Activated naive CD8-positive, alpha-beta T cell (primary cell): ENCODE measurements at regions not wholly inside any gene's neighbourhood (a gene's known extent, or its start where the extent isn't known, plus 50 kb on each side); places are given as distances from the start of the nearest gene placed in this dataset.

Experiments
- H3K27ac Mint-ChIP-seq: one replicate; pipeline ENCODE4 v1.8.0; 2021; ENCODE audit warnings: mixed read lengths
- H3K27me3 Mint-ChIP-seq: one replicate; pipeline ENCODE4 v1.8.0; 2021; ENCODE audit warnings: mixed read lengths
- H3K36me3 Mint-ChIP-seq: one replicate; pipeline ENCODE4 v1.8.0; 2021; ENCODE audit warnings: mixed read lengths
- H3K4me1 Mint-ChIP-seq: one replicate; pipeline ENCODE4 v1.8.0; 2021; ENCODE audit warnings: low read depth, mixed read lengths
- H3K4me3 Mint-ChIP-seq: one replicate; pipeline ENCODE4 v1.8.0; 2021; ENCODE audit warnings: mild to moderate bottlenecking, mixed read lengths
- H3K9me3 Mint-ChIP-seq: one replicate; pipeline ENCODE4 v1.8.0; 2021; ENCODE audit warnings: low read depth, mixed read lengths

DNA sequence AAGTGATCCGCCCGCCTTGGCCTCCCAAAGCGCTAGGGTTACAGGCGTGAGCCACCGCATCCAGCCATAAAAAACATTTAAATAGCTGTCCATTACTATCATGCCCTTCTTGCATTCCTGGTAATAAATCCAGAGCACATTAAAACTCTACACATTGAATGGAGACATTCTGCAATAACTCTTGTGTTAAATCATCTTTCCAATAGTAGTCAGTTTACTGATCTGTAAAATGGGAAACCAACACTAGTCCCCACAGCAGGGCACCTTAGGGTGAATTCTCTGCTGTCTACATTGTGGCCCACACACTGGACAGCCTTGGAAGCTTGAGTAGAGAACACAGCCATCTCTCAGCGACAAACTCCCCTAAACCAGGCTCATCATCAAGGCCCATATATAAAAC is 85.5 kb upstream of the NUDT4 start:
- Mint-ChIP-seq H3K9me3 (no peaks in the 10 kb centered on the region), H3K27ac (no peak overlapping the region), H3K36me3 (peaks cover 2% of the 10 kb centered on the region), H3K27me3 (no peaks in the 10 kb centered on the region), H3K4me1 (peaks cover 7% of the 10 kb centered on the region), H3K4me3 (no peak overlapping the region)

DNA sequence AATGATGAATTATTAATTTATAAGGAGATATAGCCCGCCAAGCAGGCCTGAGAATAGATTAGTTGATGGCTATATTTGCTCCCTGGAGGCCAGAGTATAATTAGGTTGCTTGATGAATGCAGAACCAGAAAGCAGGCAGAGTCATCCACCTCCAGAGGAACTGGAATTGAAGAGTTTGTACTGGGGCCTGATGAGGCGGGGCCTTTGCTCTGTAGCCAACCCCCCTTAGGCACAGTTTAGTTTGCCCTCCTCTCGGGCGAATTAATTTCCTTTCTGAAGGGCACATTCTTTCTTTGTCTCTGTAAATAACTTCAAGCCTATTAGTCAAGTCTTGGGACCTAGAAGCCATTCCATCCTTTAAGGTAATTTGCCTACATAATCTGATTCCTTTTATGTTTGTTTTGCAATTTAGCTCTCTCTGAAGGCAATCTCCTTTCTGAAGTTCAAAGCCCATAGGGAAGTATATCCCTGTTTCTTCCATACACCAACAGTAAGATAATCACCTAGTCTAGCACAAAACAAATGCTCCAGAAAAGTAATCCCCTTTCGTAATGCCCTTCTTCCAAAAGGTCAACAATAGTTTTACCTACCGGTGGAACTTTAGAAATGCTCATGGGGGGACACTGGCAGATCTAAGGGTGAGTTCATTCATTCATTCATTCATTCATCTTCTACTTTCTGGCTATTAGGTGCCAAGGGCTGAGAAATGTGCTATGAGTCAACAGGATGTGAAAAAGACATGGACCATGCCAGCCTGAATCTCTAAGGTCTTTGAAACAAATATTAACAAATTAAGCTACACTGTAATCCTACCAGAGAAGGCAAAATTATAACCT is 84.8 kb upstream of the NUDT4 start:
- Mint-ChIP-seq H3K9me3 (no peaks in the 10 kb centered on the region), H3K4me3 (no peak overlapping the region), H3K4me1 (peaks cover 8% of the 10 kb centered on the region), H3K36me3 (peaks cover 2% of the 10 kb centered on the region), H3K27me3 (no peaks in the 10 kb centered on the region), H3K27ac (no peak overlapping the region)

DNA sequence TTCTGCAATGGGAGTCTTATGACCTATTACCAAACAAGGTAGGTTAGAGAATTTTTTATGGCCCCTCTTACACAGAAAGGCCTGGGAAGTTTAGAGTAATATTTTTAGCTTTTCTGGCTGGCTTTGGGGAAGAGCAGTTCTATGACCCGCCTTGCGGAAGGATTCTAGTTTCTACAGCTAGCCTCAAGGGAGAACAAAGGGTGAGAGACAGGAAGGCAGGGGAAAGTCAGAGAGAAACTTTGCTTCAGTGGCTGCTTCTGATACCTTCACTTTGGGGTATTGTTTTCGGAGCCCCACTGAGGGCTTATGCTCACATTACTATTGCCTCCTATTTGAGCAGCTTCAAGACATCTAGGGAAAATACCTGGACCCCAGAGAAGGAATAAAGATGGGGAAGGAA is 80.7 kb upstream of the NUDT4 start:
- Mint-ChIP-seq H3K4me1 (peaks cover 8% of the 10 kb centered on the region), H3K9me3 (no peaks in the 10 kb centered on the region), H3K36me3 (peaks cover 2% of the 10 kb centered on the region), H3K4me3 (no peak overlapping the region), H3K27ac (no peak overlapping the region), H3K27me3 (no peaks in the 10 kb centered on the region)

DNA sequence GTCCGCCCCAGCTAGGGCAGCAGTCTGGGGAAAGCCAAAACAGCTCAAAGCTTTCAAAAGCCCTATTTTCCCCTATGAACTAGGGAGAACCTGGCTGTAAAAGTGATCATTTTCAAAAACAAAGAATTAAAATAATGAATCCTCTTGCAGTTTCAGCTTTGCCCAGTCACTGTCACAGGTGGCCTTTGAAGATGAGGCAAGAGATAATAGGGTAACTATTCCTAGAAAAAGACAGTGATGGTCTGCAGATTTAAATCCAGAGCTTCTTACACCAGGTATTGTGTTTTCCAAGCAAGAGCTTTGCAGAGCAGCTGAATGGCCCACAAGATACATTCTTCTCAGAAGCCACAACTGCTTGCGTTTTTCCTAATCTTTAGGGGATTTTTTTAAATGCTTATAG is 80.2 kb upstream of the NUDT4 start:
- no peaks in the 10 kb centered on the region for H3K9me3 Mint-ChIP-seq
- no peaks in the 10 kb centered on the region for H3K27me3 Mint-ChIP-seq
- no peak overlapping the region for H3K4me3 Mint-ChIP-seq
- H3K27ac Mint-ChIP-seq, result no peak overlapping the region
- peaks cover 8% of the 10 kb centered on the region for H3K4me1 Mint-ChIP-seq
- peaks cover 2% of the 10 kb centered on the region for H3K36me3 Mint-ChIP-seq

DNA sequence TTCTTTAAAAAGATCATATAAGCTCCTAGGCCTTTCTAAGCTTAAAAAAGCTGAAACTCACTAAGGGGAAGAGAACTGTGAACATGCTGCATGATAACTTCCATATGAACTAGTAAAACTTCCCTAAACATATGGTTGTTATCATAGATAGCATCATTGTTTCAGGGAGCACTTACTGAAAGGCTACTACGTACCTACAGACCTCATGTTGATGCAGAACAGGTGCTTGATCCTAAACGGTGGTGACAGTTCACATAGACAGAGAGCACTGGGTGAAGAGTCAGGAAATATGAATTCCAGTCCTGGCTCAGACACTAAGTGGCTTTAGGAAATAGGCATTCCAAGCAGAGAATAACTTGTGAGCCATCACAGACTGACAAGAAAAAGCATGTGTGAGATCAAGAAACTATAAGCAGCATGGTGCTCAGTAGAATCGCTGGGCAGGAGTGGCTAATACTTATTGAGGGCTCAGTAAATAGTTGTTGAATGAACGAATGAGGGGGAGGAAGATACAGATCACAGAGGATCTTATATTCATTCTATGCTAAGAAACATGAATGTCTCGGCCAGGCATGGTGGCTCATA is 78.4 kb upstream of the NUDT4 start:
- peaks cover 8% of the 10 kb centered on the region for H3K4me1 Mint-ChIP-seq
- no peaks in the 10 kb centered on the region for H3K9me3 Mint-ChIP-seq
- H3K4me3 Mint-ChIP-seq, result no peak overlapping the region
- peaks cover 2% of the 10 kb centered on the region for H3K36me3 Mint-ChIP-seq
- H3K27ac Mint-ChIP-seq, result no peak overlapping the region
- H3K27me3 Mint-ChIP-seq, result no peaks in the 10 kb centered on the region

DNA sequence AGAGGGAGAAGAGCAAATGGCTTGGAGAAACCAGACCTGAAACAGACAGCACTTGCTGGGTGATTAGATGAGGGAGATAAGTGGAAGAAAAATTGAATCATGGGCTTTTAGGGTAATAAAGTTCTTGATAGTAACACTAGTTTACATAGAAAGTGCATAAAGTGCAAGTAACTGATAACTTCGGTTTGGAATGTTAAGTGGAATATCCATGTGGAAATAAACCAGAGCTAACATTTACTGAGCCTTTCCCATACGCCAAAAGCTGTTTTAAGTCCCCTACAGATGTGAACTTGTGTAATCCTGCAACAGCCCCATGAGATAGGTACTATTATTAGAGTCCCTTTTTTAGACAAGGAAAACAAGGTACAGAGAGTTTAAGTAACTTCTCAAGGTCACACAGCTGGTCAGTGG is 77.1 kb upstream of the NUDT4 start:
- Mint-ChIP-seq H3K36me3 (no peaks in the 10 kb centered on the region), H3K27ac (no peak overlapping the region), H3K9me3 (no peaks in the 10 kb centered on the region), H3K4me1 (peaks cover 8% of the 10 kb centered on the region), H3K4me3 (no peak overlapping the region), H3K27me3 (no peaks in the 10 kb centered on the region)

DNA sequence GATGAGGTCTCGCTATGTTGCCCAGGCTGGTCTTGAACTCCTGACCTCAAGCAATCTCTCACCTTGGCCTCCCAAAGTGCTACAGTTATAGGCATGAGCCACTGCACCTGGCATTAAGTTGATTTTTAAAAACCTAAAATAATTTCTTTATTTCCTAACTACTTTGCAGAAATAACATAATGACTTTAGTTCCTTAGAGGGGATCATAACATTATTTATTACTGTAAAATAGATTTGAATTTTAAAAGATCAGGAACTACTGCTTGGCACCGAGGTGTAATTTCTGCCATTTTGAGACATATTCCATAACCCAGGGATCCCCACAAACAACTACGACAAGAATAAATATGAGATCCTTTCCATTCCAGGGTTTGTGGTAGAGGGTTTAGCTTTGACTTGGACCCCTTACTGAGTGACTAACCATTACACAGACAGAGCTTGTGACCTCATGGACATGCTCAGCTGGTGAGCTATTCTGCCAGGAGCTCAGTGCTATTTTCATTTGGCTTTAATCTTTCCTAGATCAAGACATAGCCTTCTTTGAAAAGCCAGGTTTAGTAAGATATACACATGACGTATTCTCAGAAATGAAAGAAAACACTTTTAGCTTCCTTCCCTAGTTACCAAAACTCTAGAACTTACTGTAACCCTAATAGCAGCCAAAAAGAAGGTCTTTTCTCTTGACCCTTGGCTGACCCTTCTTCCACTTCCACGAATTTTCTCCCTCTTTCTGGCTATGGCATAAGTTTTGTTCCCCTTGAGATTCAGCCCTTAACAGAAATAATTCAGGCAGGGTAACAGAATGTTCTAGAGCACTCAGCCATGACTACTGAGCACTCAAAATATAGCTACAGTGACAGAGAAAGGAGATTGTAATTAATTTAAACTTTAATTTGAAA is 75.1 kb upstream of the NUDT4 start:
- Mint-ChIP-seq H3K27ac (no peak overlapping the region), H3K36me3 (peaks cover 6% of the 10 kb centered on the region), H3K4me1 (no peaks in the 10 kb centered on the region), H3K9me3 (peaks cover 8% of the 10 kb centered on the region), H3K4me3 (no peak overlapping the region), H3K27me3 (no peaks in the 10 kb centered on the region)

DNA sequence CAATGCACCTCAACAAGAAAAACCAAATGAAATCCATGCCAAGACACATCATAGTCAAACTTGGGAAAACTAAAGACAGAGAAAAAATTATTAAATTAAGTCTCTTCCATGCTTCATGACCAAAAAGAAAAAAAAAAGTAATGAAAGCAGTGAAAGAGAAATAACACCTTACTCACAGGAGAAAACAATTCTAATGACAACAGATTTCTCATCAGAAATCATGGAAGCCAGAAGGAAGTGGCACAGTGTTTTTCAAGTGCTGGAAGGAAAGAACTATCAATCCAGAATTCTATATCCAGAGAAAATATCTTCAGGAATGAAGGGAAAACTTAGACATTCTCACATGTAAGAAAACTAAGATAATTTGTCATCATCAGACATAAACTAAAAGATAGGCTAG is 71.1 kb upstream of the NUDT4 start:
- Mint-ChIP-seq H3K27ac (no peak overlapping the region), H3K4me3 (no peak overlapping the region), H3K27me3 (no peaks in the 10 kb centered on the region)

DNA sequence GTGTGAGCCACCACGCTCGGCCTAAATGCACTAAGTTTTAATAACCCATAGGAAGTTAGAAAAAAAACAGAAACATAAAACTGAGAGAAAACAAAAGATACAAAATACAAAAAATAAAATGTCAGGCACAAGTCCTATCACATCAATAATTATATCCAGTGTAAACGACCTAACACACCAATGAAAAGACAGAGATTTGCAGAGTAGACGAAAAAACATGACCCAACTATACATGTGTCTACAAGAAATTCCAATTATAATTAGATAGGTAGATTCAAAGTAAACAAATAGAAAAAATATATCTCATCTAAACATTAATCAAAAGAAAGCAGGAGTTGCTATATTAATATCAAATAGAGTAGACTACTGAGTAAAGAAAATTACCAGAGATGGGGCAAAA is 69.4 kb upstream of the NUDT4 start:
- Mint-ChIP-seq H3K9me3 (peaks cover 8% of the 10 kb centered on the region), H3K27ac (no peak overlapping the region), H3K36me3 (peaks cover 6% of the 10 kb centered on the region), H3K4me3 (no peak overlapping the region), H3K4me1 (no peaks in the 10 kb centered on the region), H3K27me3 (no peaks in the 10 kb centered on the region)

More for the DNA sequence above, 71.1 kb upstream of the NUDT4 start:
- peaks cover 6% of the 10 kb centered on the region for H3K36me3 Mint-ChIP-seq
- peaks cover 8% of the 10 kb centered on the region for H3K9me3 Mint-ChIP-seq
- no peaks in the 10 kb centered on the region for H3K4me1 Mint-ChIP-seq

DNA sequence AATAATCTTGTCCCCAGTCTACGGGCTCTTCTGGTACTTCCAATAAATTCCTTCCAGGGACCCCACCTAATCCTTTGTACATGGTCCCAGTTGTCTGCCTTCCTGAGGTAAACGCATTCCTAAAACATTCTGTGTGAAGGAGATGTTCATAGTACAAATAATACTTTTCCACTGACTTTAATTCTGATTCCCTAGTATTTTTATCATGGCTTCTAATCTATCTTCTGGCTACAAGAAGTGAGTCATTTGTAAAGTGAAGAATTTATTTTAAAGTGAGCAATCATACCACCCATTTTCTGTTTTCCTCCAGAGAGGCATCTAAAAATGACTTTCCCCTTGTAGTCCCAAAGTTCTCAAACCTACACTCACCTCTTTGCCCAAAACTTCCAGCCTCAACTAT is 65.9 kb upstream of the NUDT4 start:
- Mint-ChIP-seq H3K4me1 (peaks cover 4% of the 10 kb centered on the region), H3K36me3 (no peaks in the 10 kb centered on the region), H3K27me3 (no peaks in the 10 kb centered on the region), H3K4me3 (no peak overlapping the region), H3K27ac (no peak overlapping the region), H3K9me3 (no peaks in the 10 kb centered on the region)

DNA sequence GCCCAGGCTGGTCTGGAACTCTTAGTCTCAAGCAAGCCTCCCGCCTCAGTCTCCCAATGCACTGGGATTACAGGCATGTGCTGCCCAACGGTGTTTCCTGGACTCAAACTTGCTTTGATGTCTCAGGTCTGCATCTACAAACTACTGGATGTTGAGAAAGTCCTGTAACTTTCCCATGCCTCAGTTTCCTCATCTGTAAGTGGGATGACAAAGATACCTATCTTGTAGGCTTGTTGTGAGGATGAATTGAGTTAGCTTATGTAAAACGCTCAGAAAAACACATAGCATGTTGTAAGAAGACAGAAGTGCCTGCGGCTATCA is 63.6 kb upstream of the NUDT4 start:
- Mint-ChIP-seq H3K27ac (no peak overlapping the region), H3K27me3 (no peaks in the 10 kb centered on the region), H3K4me3 (no peak overlapping the region), H3K36me3 (no peaks in the 10 kb centered on the region), H3K4me1 (peaks cover 8% of the 10 kb centered on the region), H3K9me3 (no peaks in the 10 kb centered on the region)

DNA sequence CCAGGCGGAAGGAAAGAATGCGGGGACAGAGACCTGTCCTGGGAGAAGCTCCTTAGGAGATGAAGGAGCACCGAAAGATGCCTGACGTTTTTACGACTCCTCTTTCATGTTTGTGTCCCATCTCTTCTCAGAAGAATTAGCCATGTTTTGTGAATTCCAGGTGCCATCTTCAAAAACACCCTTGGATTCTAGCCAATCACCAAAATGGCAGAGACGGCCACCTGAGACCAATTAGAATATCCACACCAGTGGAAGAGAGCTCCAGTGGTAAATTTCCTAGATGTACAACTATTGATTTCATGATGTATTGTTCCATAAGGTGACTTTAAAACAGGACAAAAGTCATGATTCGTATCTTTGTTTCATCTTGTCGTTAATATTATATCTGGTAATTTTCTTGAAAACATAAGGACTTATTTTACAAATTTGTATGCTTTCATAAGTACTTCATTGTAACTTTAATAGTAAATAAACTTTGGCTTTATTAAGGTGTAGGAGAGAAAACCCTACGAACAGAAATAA is 62.3 kb upstream of the NUDT4 start:
- Mint-ChIP-seq H3K9me3 (no peaks in the 10 kb centered on the region), H3K27me3 (no peaks in the 10 kb centered on the region), H3K36me3 (no peaks in the 10 kb centered on the region), H3K4me1 (peaks cover 8% of the 10 kb centered on the region), H3K27ac (no peak overlapping the region), H3K4me3 (no peak overlapping the region)

DNA sequence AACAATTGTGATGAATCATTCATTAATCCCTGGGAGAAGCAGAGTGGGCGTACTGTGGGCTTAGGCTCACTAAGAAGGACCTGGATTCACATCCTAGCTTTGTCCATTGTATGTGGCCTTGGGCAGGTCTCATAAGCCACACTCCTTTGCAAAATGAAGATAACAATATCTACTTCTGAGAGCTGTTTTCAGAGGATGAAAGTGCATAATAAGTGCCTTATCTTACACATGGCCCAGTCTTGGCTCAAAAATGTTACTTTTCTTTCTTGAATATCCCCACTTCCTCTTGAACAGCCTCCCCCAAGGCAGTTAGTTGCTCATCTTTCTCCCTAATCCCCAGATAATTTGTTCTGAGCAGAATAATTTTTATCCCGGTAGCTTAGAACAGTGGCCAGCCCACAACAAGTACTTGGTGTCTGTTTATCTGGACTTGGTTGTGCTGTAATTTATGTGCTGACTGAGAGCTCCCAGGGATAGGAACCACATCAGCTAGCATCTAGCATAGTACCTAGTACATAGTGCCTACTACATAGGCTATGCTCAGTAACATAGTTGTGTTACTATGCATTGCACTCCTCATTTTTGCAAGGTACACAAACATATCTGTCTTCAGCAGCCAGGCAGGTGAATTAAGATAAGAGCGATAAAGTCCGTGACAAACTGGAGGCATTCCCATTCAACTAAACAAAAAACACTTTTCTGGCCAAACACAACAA is 61.7 kb upstream of the NUDT4 start:
- peaks cover 8% of the 10 kb centered on the region for H3K4me1 Mint-ChIP-seq
- no peak overlapping the region for H3K4me3 Mint-ChIP-seq
- no peaks in the 10 kb centered on the region for H3K27me3 Mint-ChIP-seq
- no peaks in the 10 kb centered on the region for H3K9me3 Mint-ChIP-seq
- H3K27ac Mint-ChIP-seq, result no peak overlapping the region
- H3K36me3 Mint-ChIP-seq, result no peaks in the 10 kb centered on the region

DNA sequence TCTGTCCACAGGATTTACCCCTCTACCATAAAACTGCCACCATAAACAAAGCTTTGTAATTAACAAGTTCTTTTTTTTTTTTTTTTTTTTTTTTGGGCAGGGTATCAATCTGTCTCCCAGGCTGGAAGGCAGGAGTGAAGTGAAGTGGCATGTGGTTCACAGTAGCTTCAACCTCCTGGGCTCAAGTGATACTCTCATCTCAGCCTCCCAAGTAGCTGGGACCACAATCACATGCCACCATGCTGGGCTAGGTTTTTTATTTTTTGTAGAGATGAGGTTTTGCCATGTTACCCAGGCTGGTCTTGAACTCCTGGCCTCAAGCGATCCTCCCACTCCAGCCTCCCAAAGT is 61.1 kb upstream of the NUDT4 start:
- H3K36me3 Mint-ChIP-seq, result no peaks in the 10 kb centered on the region
- no peaks in the 10 kb centered on the region for H3K9me3 Mint-ChIP-seq
- no peak overlapping the region for H3K4me3 Mint-ChIP-seq

DNA sequence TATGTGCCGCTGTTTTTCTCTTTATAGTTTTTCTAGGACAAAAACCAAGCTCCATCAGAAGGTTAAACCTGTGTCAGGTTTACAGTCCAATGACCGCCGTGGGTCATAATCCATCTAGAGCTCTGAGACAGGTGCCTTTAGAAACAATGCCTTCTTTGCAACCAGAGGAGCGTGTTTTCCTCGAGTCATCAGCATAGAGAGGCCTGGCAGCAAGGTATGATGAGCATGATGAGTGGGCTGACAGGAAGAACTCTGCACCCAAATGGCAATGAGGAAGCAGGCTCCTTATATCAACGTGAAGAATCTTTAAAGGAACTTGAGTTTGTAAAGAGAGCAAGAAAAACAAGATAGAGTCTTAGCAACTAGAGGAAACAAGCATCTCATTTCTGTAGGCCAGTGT is 60.5 kb upstream of the NUDT4 start:
- Mint-ChIP-seq H3K4me1 (peaks cover 8% of the 10 kb centered on the region), H3K36me3 (no peaks in the 10 kb centered on the region), H3K27me3 (no peaks in the 10 kb centered on the region), H3K4me3 (no peak overlapping the region), H3K9me3 (no peaks in the 10 kb centered on the region), H3K27ac (no peak overlapping the region)

More for the DNA sequence above, 61.1 kb upstream of the NUDT4 start:
- H3K27me3 Mint-ChIP-seq, result no peaks in the 10 kb centered on the region
- no peak overlapping the region for H3K27ac Mint-ChIP-seq
- H3K4me1 Mint-ChIP-seq, result peaks cover 8% of the 10 kb centered on the region
